ENCODE measurements at regions not wholly inside any gene's neighbourhood (a gene's known extent, or its start where the extent isn't known, plus 50 kb on each side); places are given as distances from the start of the nearest gene placed in this dataset.

- no peak for TF ChIP-seq CTCF (IDR thresholded peaks at IDR 0.05; ENCODE audit: insufficient read depth, low read length)
- TF ChIP-seq POLR2AphosphoS5 (IDR thresholded peaks at IDR 0.05; ENCODE audit: low read depth): no peak
These were observed 134.6 kb downstream of the TMEM121 start for GRCh38 chr14:105660816-105661531.
